Thyroid gland (tissue), 4 donors: ENCODE measurements at regions not wholly inside any gene's neighbourhood (a gene's known extent, or its start where the extent isn't known, plus 50 kb on each side); places are given as distances from the start of the nearest gene placed in this dataset.

Experiments used
- POLR2A ChIP-seq, 2 donors: fragments of 450-650 bp; IDR thresholded peaks; one replicate each; pipeline ENCODE4 v1.6.1; 2017; ENCODE audit warnings: antibody characterized with exemption in 2 of 2, mild to moderate bottlenecking in 2 of 2, moderate library complexity in 1 of 2
- TF ChIP-seq, protein P1 (sequence below), 6 experiments: fragments of 200-600 bp in 3 of 6; fragments of 450-650 bp in 3 of 6; sonication (generic) in 3 of 6; IDR thresholded peaks; one replicate each; pipeline ENCODE4 v1.5.1; 2016 to 2019; ENCODE audit warnings: antibody characterized with exemption in 6 of 6, mild to moderate bottlenecking in 2 of 6, inconsistent platforms in 1 of 6, moderate library complexity in 1 of 6

DNA sequence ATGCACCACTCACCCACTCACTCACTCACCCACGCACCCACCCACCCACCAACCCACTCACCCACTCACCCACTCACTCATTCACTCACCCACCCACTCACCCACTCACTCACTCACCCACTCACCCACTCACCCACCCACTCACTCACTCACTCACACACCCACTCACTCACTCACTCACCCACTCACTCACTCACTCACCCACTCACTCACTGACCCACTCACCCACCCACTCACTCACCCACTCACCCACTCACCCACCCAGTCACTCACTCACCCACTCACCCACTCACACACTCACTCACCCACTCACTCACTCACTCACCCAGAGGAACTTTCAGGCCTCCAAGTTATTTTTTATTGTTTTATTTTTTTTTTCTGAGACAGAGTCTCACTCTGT, 93.1 kb upstream of the MKI67 start:
- TF ChIP-seq, protein P1, sequence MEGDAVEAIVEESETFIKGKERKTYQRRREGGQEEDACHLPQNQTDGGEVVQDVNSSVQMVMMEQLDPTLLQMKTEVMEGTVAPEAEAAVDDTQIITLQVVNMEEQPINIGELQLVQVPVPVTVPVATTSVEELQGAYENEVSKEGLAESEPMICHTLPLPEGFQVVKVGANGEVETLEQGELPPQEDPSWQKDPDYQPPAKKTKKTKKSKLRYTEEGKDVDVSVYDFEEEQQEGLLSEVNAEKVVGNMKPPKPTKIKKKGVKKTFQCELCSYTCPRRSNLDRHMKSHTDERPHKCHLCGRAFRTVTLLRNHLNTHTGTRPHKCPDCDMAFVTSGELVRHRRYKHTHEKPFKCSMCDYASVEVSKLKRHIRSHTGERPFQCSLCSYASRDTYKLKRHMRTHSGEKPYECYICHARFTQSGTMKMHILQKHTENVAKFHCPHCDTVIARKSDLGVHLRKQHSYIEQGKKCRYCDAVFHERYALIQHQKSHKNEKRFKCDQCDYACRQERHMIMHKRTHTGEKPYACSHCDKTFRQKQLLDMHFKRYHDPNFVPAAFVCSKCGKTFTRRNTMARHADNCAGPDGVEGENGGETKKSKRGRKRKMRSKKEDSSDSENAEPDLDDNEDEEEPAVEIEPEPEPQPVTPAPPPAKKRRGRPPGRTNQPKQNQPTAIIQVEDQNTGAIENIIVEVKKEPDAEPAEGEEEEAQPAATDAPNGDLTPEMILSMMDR (IDR thresholded peaks at IDR 0.05), result no peak
- no peak for TF ChIP-seq POLR2A (IDR thresholded peaks at IDR 0.05)
